Stimulated activated CD4-positive, alpha-beta T cell treated with anti-CD3 and anti-CD28 coated beads, Interleukin-15, amount 100 ng/mL, for 48 hours (primary cell): ENCODE measurements at regions not wholly inside any gene's neighbourhood (a gene's known extent, or its start where the extent isn't known, plus 50 kb on each side); places are given as distances from the start of the nearest gene placed in this dataset.
A peak's percentile ranks its signal among the peaks of the same experiment; 100 is the strongest.
"Not testable (repeated sequence)": the region's sequence is repeated elsewhere in the genome, so short reads cannot be mapped to it uniquely, and the experiment has no call there.

Experiments used
- DNase-seq, 2 donors: peaks; one replicate each; pipeline ENCODE4 v3.0.0-alpha.2; 2020; ENCODE audit warnings: low read depth in 2 of 2

- no peak for DNase-seq
These were observed 59.0 kb downstream of the FASLG start for GRCh38 chr1:172717722-172718465.

GRCh38 chr1:172719066-172719627, 60.2 kb downstream of the FASLG start:
- DNase-seq: no peak

DNA sequence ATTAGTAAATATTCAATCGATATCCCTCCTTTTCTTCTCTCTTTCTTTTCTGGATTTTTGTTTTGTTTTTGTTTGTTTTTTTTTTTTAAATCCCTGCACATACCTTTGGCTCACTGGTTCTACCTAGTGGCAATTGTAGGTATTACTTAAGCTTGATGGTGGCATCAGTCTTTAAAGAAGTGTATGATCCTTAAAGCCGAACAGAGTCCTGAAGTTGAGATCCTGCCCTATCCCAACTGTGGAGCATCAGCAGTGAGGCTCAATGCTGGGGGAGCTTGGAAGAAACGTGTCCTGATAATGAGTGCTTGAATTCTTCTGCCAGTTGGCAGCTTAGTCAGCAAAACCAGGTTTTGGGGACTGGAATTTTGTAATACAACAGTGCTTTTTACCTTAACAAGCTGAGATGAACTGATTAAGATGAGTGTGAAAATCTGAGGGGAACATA, 60.8 kb downstream of the FASLG start:
- DNase-seq: no peak

DNA sequence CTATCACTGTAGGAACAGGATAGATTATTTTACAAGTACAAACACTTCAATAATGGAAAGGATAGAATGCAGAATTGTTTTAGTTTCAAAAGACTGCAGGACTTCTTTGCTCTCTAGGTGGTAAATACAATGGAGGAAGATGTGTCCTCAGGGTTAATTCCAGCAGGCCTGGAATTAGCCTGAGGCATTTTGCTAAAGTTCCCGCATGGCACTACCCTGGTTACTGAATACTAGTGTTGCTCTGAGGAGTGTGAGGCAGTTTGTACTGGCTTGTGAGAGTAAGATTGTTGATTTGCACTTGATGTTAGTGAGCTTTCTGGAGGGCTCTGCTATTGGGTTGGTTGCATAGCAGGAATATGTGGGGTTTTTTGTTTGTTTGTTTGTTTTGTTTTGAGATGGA, 61.4 kb downstream of the FASLG start:
- DNase-seq: no peak

DNA sequence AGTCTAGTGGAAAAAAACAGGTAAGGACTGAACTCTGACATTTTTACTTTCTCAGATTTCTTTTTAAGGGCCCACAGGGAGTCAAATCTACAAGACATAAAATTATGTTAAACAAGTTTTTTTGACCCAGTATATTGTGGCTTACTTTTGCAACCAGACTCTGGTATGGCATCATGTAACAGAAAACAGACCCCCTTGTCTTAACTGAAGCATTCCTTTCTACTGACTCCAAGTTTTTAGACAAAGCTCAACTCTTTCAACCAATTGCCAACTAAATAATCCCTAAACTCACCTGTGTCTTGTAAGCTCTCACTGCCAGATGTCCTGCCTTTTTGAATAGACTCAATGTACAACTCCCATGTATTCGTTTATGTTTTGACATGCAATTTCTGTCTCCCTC, 64.3 kb downstream of the FASLG start:
- no peak for DNase-seq

DNA sequence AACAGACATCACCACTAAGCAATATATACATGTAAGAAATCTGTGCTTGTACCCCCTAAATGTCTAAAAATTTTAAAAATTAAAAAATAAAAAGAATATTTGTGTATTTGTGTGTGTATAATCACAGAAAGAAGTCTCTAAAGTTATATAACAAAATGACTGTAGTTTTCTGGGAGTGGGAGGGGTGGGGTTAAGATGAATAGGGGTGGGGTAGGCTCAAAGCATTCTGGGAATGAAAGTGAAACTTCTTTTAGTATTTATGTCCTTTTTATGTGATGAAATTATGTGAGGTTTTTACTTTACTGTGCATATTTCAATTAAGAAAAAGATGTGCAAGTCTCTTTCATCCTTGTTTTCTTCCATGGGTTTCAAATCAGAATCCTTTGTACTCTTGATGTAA, 65.3 kb downstream of the FASLG start:
- no peak for DNase-seq

GRCh38 chr1:172724765-172725613, 66.1 kb downstream of the FASLG start:
- DNase-seq: no peak

GRCh38 chr1:172726740-172727139, 67.8 kb downstream of the FASLG start:
- DNase-seq: no peak

DNA sequence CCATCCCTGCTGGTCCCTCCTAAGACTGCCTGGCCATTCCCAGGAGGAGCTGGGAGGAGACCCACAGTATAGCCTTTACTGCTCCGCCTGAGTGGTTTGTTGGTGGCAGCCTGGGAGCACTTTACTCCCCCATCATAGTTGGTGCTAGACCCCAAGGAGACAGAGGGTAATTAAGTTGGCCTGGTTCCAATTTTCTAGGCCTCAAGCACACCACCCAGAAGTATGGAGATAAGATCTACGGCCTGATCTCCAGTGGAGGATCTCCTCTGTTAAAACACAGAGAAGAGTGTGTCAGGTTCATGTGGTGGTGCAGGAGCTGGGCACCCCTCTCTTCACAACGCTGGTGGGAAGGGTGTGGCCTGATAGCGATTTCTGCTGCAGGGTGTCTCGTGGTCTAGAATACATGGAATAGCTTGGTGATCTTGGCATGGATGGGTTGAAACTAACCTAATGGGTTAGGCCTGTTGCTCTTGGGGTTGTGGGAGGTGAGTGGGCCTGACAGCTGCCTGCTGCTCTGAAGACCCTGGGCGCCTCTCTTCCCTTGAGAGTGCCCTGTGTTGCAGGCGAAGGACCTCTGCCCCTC, 68.5 kb downstream of the FASLG start:
- DNase-seq: no peak

DNA sequence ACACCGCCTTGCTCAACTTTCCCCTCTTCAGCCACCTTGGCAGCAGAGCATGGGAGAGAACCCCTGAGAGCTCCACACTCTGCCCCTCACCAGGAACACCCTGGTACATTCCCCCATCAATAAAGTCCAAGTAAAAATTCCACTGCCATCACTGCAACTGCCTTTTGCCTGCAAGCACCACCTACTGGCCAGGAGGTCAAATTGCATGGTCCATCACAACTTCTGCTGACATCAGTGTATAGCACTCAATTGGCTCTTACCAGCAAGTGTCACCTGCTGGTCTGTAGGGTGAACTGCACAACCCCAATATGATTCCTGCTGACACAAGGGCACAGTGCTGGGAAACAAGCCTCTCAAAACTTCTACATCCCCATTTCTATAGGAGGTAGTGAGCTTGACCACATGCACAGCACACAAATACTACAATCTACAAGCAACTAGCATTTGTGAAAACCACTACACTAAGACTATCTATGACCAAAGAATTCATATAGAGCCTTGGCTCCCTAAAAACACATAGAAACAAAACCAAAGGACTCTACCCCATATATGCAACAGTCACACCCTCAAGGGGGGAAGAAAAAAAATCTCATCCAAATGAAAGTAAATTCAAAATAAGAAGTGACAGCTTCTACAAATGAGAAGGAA, 69.2 kb downstream of the FASLG start:
- peak; percentile 44 to 52 for DNase-seq

DNA sequence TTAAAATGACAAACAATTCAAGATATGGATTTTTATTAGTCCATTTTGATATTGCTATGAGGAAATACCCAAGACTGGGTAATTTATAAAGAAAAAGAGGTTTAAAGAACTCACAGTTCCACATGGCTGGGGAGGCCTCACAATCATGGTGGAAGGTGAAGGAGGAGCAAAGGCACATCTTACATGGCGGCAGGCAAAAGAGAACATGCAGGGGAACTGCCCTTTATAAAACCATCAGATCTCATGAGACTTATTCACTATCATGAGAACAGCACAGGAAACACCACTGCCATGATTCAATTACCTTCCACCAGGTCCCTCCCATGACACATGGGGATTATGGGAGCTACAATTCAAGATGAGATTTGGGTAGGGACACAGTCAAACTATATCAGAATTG, 69.8 kb downstream of the FASLG start:
- DNase-seq: not testable (repeated sequence)

- no peak for DNase-seq
These were observed 73.5 kb downstream of the FASLG start for GRCh38 chr1:172732427-172732826.

GRCh38 chr1:172733815-172734214, 74.9 kb downstream of the FASLG start:
- no peak for DNase-seq

DNA sequence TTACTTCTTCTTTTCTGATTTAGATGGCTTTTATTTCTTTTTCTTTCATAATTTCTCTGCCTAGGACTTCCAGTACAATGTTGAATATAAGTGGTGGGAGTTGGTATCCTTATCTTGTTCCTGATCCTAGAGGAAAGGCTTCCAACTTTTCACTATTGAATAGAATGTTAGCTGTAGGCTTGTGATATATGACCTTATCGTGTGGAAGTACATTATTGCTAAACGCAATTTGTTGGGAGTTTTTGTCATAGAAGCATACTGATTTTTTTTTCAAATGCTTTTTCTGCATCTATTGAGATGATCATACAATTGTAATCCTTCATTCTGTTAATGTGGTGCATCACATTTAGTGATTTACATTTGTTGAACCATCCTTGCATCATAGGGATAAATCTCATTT, 79.5 kb downstream of the FASLG start:
- no peak for DNase-seq

GRCh38 chr1:172742599-172743500, 83.9 kb downstream of the FASLG start:
- no peak for DNase-seq

DNA sequence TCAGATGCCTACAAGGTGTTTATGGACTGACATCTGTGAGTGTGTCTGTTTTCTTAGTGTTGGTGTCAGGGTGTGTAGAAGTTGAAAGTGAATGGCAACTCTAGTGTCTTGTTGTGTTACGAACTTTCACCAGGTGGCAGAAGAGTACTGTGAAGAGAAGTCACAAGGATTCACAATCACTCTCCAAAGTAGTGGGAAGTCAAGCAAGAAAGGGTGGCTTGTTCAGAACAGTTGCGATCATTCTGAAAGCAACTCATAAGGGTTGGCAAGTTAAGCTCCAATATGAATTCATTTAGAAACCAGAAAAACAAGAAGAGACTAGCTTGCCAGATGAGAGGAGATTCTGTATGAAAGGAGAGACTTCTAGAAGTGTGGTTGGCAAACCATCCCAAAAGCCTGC, 86.1 kb downstream of the FASLG start:
- DNase-seq: peak in 1 of 2 donors; percentile 27

- no peak for DNase-seq
These were observed 87.4 kb downstream of the FASLG start for GRCh38 chr1:172746091-172746949.

- DNase-seq: no peak
These were observed 89.3 kb downstream of the FASLG start for GRCh38 chr1:172748201-172748600.

DNA sequence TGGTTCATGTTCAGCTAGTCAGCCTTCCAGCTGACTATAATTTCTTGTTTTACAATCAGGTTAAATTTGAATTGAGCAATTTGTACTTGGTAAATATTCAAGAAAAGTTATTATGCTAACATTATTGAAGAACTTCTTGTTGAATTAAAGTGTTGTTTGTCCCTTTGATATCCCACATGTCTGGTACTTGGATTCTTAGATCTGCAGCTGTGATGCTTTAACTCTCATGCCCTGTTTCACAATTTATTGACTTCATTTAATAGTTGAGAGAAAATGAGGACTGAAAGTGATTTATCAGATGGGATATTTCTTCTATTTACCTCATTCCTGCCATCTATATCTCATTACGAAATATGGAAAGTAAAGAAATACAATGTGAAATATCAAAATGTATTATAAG, 92.8 kb downstream of the FASLG start:
- DNase-seq: no peak

- peak in 1 of 2 donors; percentile 4 for DNase-seq
These were observed 95.1 kb downstream of the FASLG start for GRCh38 chr1:172753964-172754363.
